GM18873 (cell line): ENCODE measurements at regions not wholly inside any gene's neighbourhood (a gene's known extent, or its start where the extent isn't known, plus 50 kb on each side); places are given as distances from the start of the nearest gene placed in this dataset.
"Not testable (repeated sequence)": the region's sequence is repeated elsewhere in the genome, so short reads cannot be mapped to it uniquely, and the experiment has no call there.

Experiments used
- ATAC-seq: cut with Tn5 transposase; IDR thresholded peaks from one replicate; pipeline ENCODE4 v1.9.1; 2021; ENCODE audit warnings: mild to moderate bottlenecking, moderate library complexity, moderate number of reproducible peaks; ENCODE audit not compliant: unreplicated experiment, low FRiP score

DNA sequence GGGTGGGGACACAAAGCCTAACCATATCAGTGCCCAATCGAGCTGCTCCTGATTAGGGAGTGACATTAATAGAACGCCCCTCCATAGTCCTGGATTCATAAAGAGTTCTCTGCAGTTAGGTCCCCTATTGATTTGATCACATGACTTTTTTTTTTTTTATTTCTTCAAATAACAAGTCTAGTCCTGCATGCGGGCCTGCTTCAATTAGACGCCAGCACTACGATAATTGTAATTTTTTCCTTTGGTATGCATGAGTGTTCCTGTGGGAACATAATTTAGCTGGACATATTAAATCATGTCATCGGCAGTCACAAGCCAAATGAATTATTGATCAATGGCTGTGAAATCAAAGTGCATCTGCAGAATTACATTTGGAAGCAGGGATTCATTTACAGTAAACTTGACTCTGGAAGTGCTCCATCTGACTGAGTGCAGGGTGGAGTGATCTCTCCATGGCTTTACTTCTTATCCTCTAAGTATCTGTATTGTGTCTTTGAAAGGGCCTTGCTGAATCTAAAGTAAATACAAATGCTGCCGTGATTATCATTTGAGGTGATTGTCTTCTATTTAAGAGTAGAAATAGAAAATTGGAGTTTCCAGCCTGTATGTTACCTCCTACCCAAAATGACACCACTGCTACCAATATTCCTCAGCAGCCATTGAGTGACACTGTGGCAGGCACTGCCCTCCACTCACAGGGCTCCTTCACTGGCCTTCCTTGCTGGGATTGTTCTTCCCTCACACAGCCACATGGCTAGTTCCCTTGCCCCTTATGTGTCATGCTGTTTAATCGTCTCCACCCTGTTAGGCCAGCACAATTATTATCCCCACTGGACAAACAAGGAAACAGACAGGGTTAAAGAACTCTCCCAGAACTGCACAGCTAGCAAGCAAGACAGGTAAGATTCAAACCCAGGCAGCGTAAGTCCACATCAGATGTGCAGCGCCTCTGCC lies 337.4 kb upstream of the ID2 start:
- ATAC-seq: no peak

DNA sequence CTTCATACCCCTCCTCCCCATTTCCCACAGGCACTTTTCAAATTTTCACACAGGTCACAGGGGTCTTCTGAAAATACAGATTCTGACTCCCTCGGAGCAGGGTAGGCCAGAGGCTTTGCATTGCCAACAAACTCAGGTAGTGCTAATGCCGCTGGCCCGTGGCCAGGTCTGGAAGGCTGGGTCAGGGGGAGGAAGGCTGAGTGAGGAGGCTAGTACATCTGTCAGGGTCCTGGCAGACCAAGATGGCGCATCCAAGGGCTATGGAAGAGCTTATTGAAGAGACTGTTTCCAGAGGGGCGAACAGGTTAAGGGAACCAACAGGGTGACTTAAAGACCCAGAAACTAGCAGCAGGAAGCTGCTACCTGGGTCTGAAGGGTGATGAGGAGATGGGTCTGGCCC lies 336.7 kb upstream of the ID2 start:
- no peak for ATAC-seq

DNA sequence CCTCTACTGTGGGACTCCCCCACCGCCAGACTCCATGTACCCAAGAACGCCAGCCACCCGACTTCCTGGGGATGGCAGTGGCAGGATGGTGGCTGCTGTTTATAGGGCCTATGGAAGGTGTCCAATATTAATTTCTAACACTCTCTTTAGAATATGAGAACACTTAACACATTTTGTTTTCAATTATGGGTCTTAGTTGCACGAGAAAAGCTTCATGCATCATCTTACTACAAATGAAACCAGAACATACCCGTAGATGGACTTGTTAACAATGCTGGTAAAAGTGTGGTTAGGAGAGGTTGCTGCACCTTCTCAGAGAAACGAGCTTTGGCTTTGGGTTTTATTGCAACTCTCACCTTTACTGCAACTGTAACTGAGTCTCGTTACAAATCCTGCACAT lies 335.6 kb upstream of the ID2 start:
- ATAC-seq: no peak

DNA sequence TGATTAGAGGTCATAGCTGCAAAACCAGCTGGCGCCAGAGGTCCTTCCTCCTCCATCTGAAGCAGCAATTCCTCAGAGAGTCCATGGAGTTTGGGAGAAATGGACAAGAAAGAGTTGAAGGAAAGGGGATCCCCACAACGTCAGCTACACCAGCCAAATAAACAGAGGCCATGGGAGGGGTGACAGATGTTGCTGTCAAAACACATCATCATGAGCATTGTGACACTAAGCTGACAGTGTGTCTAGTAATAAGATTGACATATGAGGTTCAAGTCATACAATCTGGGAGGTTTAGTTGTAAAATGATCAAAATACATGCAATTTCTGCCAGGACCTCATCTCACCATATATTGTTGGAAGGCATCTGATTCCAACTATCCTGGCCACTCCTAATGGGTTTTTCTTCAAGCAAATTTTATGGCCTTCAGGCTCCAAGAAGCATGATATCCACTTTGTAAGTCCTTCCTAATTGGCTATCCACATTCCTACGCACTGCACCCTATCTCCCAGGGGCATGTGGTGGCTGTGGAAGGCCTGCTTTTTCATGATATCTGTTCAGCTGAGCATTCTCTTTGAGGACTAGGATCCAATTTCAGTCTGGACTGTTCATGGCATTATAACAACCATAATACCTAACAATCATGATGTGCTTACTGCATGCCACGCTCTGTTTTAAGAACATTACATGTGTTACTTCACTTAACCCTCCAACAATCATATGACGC lies 335.0 kb upstream of the ID2 start:
- no peak for ATAC-seq

DNA sequence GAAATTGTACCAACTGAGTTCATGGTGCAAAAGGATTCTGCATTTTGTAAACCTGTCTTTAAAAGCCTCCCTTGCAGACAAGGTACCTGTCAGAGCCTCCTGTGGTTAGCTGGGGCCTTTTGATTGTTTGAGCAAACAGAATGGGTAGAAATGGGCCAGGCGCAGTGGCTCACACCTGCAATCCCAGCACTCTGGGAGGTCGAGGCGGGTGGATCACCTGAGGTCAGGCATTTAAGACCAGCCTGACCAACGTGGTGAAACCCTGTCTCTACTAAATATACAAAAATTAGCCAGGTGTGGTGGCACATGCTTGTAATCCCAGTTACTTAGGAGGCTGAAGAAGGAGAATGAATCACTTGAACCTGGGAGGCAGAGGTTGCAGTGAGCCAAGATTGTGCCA lies 332.9 kb upstream of the ID2 start:
- not testable (repeated sequence) for ATAC-seq

DNA sequence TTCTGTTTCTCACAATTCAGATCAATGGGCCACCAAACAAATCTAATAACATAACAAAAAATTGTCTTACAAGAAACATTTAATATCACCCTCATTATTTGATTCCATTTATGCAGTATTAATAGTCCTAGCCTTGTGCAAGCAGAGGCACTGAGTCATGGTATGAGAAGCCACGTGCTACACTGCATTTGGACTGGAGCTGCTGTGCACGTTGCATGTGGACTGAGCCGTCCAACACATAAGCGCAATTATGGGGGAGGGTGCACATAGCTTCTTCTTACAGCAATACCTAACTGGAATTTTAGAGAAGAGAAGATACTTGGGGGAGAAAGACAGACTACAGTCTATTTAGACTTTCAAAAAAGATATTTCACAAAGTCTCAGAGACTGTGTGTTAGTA lies 329.6 kb upstream of the ID2 start:
- no peak for ATAC-seq

DNA sequence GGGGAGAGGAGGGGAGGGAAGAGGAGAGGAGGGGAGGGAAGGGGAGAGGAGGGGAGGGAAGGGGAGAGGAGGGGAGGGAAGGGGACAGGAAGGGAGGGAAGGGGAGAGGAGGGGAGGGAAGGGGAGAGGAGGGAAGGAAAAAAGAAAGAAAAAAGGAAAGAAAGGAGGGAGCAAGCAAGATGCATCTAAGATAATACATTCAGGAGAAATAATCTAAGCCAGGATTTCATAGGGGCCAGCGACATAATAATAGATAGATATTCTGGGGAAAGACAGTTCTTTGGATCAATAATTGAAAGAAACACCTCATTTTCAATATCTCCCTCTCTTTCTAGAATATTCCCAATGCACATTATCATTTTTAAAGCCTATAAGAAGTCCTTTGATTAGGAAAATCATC lies 328.9 kb upstream of the ID2 start:
- ATAC-seq: no peak

DNA sequence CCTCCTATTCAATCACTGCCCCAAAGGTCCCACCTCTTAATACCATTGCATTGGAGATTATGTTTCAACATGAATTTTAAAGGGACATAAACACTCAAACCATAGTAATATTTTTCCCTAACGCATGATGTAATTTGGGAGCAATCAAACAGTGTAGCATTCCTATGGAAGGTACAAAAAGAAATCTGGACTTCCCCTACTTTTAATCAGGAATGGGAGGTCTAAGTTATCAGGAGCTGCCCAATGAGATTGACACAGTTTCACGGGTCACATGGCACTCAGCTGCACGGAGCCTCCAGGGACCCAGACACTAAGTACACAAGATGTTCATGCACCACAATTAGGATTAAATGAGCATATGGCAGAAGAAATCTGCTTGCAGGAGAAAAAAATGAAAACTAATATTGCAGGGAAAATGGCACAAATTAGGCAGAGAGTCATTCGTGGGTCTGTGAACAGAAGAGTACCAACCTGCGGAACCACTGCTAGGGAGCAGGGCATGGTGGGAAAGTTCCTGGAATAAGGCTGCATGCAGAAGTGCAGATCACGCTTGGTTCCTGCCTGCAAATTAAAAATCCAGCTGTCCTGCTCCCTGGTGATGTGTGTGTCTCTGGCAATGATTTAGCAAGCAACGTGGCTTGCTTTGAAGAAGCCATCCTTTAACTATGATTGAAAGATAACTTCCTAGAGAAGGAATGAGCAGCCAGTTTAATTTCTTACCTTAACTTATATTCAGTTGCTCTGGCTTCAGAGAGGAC lies 326.6 kb upstream of the ID2 start:
- ATAC-seq: no peak

DNA sequence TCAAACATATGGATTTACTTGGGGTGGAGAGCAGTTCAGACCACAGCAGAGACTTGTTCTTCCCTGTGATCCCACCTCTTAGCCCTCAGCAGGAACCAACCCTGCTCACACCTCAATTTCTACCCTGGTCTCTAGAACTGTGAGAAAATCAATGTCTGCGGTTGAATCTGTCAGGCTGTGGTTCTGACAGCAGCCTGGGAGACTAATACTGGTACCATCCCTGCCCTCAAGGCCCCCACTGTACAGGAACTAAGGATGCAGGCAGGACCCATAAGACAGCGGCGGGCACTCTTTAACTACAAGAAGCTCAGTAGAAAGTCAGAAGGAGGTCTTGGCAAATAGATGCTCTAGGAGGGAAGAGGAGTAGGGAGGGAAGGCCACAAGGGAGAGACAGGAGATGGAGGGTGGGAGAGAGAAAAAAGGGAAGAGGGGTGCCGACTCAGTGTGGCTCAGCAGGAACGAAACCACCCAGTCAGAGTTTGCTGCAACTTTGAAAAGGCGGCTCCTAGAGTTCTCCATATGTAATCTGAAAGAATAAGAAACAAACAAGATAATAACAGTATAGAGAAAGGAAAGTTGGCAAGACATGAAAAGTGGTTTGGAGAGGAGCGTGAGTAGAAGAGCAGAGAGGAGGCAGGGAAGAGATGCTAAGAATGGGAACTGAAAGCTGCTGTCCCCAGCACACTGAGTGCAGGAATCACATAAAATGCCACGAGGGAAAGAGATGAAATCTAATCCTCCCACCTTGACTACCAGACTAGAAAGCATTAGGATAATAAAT lies 323.9 kb upstream of the ID2 start:
- ATAC-seq: no peak

DNA sequence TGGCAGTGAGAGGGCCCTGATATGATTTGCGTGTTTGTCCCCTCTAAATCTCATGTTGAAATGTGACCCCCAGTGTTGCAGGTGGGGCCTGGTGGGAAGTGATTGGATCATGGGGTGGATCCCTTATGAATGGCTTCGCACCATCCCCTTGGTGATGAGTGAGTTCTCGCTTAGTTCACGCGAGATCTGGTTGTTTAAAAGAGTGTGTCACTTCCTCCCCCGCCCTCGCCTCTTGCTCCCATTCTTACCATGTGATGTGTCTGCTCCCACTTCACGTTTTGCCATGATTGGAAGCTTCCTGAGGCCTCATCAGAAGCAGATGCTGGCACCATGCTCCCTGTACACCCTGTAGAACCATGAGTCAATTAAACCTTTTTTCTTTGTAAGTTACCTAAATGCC lies 319.9 kb upstream of the ID2 start:
- no peak for ATAC-seq

DNA sequence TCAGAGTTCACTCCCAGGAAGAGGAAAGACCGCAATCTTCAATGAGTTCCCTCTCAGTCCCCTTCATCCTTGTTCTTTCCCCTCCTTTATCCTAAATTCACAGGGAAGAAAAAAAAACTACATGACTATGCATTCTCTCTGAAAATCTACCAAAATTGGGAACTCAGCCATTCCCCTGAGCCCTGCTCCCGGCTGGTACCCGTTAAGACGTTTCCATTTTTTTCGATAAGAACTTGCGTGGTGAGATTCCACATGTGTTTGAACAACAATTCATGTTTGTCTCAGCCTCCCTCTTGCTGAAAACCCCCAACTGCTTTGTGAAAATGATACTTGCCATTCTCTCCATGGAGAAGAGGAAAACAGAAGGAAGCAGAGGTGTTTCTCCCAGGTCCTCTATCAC lies 318.7 kb upstream of the ID2 start:
- ATAC-seq: no peak

DNA sequence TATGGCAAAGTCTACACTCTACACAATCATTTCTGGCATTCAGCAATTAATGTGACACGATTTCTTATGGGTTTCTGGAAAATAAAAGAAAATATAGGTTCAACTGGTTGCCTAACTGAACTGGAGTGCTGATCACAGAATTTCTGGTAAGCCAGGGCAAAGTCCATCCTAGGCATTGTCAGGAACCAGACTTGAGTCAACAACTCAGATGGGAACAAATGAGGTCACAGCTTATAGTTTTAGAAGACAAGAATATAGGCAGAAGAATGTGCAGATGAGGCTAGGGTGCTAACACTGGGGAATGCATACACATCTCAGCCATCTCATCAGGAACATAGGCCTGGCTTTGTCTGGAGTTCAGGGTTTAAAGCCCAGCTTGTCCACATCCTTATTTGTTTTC lies 317.2 kb upstream of the ID2 start:
- ATAC-seq: no peak

DNA sequence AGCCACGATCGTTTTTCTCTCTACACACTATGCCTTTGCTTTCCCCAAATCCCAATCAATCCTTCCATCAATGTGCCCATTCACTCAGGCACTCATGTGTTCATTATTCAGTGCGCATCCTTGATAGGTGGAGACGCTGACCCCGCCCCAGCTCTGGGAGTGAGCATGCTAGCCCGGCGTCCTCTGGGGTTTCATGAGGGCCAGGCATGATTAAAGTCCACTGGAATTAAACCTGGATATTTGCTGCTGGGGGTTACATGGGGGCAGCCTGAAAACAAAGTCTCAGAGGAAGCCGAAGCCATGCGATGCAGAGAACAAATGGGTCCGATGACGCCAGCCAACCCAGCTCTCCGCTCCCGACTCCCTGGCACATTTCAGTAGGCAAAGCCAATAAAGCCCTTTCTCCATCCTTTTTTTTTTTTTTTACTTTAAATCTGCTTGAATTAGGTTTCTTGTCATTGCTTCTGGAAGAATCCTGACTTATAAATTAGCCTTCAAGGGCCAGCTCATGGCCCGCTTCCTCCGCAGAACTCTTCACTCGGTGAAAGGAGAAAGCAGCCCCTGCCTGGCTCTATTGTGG lies 316.4 kb upstream of the ID2 start:
- no peak for ATAC-seq

DNA sequence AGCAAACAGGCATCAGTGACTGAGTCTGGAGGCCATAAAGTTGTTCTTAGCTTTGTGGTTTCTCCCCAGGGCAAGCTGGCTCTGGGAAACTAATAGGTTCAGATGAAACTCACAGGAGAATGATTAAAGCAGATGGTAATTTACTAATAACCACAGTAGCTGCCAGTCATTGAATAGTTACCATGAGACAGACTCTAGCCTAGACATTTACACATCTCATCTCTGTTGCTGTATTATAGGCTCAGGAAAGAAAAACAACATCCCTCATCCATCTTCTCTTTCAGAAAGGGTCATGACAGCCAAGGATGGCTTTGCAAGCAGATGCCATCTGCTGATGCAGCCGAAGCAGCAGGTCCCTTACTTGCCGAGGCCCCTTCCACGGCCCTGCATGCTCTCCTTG lies 314.0 kb upstream of the ID2 start:
- no peak for ATAC-seq

DNA sequence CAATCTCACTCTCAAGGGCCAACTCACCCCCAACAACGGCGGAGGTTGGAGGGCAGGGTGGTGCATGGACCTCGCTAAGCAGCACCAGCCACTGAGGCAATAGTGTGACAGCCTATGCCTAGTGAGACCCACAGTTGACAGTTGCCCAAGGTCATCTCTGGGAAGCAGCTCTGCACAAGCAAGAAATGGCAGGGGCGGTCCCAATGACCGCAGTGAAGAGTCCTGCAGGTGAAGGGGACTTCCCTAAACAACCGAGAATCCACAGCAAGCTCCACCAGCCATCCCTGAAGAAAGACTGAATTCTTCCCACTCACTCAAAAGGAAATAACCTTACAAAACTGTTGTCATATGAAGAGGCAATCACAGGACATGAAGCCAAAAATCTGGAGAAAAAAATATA lies 313.4 kb upstream of the ID2 start:
- no peak for ATAC-seq

DNA sequence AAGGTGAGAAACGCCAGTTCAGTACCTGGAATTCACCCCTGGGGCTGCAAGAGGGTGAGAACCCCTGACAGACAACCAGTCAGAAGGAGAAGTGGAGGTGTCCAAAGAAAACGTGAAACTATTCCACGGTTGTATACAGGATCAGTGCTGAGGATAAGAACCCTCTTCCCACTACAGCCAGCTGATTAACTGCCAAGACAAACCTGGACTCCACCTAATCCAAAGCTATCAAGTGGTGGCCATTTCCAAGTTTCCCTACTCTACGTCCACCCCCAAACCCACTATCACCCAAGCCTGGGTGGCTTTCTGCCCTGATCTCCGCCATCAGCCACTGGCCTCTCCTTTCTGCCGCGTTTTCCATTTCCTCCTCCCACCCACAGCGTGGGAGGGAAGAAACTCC lies 312.3 kb upstream of the ID2 start:
- no peak for ATAC-seq

DNA sequence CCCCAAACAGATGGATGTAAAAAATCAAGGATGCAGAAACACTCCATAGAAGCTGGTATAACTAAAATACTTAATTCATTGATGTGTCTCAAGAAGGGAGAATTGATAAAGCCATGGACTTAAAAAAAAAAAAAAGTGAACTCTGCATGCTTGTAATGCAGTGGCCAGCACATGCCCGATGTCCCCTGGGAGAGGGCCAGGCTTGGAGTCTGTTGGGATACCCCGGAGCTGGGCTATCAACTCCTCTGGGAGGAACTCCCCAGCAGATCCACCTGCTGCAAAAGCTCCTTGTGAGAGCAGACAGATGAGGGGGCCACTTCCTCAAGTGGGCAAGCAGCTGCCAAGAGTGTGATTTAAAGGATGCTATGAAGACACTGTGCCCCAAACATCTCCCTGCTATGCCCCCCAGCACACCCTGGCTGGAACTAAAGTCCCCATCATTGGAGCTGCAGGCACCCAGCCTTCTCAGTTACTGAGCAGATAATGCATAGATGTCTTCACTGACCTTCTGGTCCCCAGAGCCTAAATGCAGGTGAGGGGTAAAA lies 311.5 kb upstream of the ID2 start:
- no peak for ATAC-seq

DNA sequence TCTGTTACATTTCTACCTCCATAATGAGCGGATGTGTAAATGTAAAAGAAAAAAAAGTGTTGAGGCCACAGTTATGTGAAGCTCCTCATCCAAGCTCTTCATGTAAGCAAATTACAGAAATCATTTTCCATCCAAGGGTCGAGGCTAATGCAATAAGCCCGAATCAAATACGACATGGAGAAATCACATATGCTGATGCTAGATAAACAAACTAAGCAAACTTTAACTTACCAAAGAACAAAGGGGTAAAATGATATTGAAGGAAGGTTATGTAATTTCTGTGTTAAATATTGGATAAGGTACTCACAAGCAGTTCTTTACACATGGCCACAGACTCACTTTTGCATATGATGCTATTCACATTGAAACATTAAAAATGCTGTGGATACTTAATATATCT lies 310.2 kb upstream of the ID2 start:
- ATAC-seq: no peak

DNA sequence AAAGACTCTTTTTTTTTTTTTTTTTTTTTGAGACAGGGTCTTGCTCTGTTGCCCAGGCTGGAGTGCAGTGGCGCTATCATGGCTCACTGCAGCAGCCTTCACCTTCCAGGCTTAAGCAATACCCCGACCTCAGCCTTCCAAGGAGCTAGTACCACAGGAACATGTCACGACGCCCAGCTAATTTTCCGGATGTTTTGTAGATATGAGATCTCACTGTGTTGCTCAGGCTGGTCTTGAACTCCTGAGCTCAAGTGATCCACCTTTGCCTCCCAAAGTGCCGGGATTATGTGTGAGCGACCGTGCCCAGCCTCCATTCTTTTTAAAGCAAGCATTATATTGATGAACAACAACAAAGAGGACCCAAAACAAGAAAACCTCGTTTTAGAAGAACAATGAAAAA lies 307.1 kb upstream of the ID2 start:
- no peak for ATAC-seq
